Mucosa of gallbladder (tissue), 1 donor: ENCODE measurements at regions not wholly inside any gene's neighbourhood (a gene's known extent, or its start where the extent isn't known, plus 50 kb on each side); places are given as distances from the start of the nearest gene placed in this dataset.
"Not testable (repeated sequence)": the region's sequence is repeated elsewhere in the genome, so short reads cannot be mapped to it uniquely, and the experiment has no call there.

Experiments
- DNase-seq: peaks from one replicate; pipeline ENCODE4 v3.0.0-alpha.2; 2020; ENCODE audit warnings: low spot score
- donor health status: DM: no; HTN: no; CAD: no.

- DNase-seq = no peak
Measured at GRCh38 chr22:26769663-26770062, 112.3 kb downstream of the MIAT start.

- no peak for DNase-seq
Measured at GRCh38 chr22:26770624-26771023, 113.2 kb downstream of the MIAT start.

- DNase-seq = not testable (repeated sequence)
Measured at GRCh38 chr22:26773054-26773453, 115.7 kb downstream of the MIAT start.

DNA sequence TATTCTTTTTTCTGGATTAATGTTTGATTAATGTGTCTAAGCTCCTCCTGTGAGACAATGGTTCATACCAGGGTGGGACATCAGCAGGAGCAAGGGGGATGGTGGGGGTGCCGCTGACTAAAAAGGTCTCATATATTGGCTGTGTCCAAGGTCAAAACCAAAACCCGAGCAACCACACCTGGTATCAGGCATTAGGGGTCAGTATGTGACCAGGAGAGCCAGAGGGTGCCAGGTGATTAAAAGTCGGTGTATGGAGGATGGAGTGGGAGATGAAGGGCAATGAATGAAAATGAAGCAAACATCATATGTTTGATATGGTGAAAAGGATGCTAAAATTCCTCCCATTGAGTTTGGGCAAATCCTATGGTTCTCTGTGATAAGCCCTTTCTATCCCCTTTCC lies 118.0 kb downstream of the MIAT start:
- no peak for DNase-seq

DNA sequence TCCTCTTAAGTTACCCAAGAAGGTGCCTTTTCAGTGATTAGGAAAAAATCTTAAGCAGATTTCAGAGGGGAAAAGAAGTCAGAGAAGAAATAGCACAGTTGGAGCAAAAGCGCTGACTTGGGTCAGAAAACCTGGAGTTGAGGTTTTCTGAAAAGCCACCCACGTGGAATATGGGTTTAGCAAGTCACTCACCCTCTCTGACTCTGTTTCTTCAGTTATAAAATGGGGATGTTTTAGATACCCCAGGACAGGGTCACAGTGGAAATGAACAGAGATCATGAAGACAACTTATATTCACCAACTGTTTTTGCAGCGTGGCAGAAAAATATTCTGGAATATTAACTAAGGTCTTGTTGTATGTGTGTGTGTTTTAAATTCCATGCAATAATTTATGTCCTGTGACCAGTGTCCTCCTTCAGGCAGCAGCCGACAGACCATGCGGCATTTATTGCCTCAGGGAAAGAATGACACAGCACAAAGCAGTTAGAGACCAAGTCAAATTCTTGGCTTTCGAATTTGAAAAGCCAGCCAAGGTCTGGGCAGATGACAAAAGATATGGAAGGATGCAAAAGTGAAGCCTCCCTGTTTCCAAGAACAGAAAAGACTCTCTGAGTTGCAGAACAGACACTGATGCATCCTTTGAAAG lies 119.9 kb downstream of the MIAT start:
- DNase-seq = no peak

GRCh38 chr22:26778372-26778771 lies 121.0 kb downstream of the MIAT start:
- no peak for DNase-seq

- DNase-seq = no peak
Measured at GRCh38 chr22:26779108-26779507, 121.7 kb downstream of the MIAT start.

GRCh38 chr22:26779929-26780328 lies 122.5 kb downstream of the MIAT start:
- DNase-seq = no peak

DNA sequence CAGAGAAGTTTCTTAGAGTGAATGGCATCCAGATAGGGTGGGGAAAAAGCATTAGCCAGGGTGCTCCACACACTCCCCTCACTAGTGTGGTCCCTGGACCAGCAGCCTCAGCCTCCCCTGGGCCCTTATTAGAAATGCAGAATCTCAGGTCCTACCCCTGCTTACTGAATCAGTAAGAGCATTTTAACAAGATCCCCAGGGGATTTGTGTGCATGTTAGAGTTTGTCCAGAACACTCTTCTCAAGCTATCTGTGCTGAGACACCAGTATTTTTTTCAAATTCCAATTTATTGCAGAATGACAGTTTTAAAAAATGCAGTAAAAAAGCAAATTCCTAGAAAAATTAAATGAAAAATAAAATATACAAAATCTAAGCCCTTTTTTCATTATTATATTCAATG lies 123.1 kb downstream of the MIAT start:
- no peak for DNase-seq

GRCh38 chr22:26781062-26781461 lies 123.7 kb downstream of the MIAT start:
- no peak for DNase-seq

DNA sequence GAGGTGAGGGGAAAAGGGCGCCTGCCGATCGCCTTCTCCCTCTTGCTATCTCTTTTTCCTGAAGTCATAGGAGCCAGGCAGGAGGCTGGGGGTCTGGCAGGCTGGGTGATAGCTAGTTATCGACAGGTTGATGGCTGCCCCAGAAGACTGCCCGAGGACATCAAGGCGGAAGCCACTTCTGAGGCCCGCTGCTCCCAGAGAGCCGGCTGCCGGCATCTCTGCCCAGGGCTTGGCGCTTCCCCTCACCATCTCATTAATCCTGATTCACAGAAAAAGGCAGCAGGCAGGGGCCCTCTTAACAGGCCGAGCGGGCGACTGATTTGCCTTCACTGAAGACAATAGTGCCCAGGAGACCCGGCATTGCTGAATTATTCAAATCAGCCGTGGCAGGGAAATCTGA lies 124.2 kb downstream of the MIAT start:
- no peak for DNase-seq

GRCh38 chr22:26783885-26784284 lies 126.5 kb downstream of the MIAT start:
- peak; percentile 21 for DNase-seq

DNA sequence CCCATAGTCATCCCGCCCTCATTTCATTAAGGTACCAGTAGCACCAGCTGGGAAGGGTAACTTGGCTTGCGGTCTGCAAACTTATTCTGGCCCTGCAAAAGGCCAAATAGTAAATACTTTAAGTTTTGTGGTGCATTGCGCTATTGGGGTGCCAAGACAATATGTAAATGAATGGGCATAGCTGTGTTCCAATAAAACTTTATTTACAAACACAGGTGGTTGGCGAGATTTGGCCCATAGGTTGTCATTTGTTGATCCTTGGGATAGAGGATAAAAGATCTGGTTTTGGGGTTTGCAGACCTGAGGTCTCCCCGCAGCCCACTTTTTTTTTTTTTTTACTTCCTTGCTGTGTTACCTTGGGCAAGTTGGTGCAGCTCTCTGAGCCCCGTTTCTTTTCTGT lies 127.4 kb downstream of the MIAT start:
- DNase-seq = no peak

DNA sequence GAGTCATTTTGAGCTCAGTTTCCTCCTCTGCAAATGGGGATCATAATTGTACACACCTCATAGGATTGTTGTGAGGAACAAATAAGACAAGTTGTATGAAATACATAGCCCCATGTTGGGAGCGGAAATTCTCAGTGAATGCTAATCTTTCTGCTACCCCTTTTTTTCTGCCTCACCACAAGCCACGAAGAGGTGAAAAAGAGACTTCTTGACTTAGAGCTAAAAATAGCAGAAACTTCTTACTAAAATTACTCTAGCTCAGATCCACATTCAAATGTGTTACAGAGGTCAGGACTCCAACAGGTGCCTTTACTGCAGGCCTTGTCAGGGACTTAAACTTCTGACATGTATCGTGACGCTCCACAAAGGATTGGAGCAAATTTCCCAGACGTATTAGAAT lies 128.5 kb downstream of the MIAT start:
- no peak for DNase-seq

DNA sequence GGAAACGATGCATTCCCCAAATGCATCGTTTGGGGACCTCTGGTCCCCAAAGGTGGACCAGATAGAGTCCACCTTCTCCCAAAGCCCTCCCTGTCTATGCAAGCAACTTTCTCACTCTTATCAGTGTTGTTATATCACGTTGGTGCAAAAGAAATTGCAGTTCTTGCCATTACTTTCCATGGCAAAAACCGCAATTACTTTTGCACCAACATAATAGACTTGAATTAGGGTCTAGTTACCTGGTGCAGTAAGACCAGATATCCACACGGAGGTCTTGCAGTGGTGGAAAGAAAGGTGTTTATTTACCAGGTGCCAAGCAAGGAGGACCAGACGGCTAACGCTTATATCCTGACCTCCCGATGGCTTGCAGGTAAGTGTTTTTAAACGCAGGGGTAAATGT lies 129.0 kb downstream of the MIAT start:
- no peak for DNase-seq

- DNase-seq = no peak
Measured at GRCh38 chr22:26789951-26790350, 132.6 kb downstream of the MIAT start.

DNA sequence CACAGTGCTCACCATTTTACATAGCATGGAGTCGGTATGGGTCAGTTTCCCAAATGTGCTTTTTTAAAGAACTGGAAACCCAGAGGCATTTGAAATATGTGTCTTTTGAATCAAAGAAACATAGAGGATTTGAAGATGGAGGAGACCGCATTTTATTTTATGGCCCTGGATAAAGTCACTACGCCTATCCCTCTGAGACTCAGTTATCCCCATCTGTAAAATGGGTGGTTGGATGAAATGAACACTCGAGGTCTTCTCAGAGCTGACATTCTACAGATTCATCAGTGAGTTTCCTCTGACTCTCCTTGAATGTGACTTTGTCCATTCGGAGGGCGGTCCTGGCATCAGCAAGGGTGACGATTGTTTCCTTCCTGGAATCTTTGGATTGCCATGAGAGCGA lies 135.1 kb downstream of the MIAT start:
- no peak for DNase-seq

- DNase-seq = no peak
Measured at GRCh38 chr22:26796785-26797184, 139.4 kb downstream of the MIAT start.

- DNase-seq = no peak
Measured at GRCh38 chr22:26797910-26798309, 140.5 kb downstream of the MIAT start.

DNA sequence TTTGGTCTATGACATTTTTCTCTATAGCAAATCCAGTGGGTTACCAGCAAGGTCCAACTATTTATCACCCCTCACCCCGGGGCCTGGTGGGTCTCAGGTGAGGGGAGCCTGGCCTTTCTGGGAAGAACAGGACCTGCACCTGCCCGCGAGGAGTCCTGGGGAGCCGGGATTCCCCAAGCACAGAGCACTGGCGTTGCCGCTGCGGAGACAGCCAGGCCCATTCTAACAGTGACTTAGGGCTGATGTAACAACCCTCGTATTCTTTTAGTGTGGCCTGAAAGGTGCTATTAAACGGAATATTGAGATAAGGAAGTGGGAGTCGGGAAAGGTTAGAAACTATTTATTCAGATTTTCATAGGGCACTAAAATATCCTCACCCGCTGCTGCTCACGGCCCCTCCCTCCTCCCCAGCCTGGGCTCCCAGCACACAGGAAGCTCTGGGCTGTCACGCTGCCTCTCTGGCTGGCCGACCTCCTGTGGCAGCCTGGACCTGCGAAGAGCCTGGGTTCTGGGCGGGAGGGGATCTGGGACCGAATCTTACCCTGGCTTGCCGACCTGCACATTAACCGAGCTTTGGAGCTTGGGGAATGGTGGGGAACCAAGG lies 141.2 kb downstream of the MIAT start:
- no peak for DNase-seq

DNA sequence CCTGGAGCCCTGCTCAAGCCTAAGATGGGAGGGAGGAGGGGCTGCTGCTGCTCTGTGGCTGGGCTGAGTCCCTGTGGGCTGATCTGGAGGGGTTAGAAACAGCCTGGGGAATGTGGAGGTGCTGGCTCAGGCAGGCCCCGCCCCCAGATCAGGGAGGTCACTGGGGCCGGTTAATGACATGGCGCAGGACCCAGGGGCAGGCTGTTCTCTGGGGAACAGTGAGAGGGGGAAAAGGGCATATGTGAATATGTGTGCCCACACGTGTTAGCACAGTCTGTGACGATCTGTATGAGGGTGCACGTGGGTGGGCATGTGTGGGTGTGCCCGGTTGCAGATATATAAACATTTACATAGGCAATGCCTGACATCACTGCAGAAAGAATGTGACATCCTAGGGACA lies 143.5 kb downstream of the MIAT start:
- DNase-seq = no peak

DNA sequence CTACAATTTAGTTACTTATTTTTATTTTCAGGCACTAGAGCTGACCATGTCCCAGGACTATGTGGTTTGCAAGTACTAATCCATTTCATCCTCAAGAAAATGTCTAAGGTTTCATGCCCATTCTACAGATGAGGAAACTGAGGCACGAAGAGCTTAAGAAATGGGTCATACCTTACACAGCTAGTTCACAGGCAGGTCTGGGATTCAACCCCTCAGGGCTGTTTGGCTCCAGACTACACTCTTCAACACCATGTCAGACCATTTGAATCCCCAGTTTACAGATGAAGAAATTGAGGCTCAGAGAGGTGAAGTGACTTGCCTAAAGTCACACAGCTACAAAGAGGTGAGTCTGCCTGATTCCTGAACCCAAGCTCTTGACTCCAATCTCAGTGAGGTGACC lies 144.1 kb downstream of the MIAT start:
- DNase-seq = no peak

DNA sequence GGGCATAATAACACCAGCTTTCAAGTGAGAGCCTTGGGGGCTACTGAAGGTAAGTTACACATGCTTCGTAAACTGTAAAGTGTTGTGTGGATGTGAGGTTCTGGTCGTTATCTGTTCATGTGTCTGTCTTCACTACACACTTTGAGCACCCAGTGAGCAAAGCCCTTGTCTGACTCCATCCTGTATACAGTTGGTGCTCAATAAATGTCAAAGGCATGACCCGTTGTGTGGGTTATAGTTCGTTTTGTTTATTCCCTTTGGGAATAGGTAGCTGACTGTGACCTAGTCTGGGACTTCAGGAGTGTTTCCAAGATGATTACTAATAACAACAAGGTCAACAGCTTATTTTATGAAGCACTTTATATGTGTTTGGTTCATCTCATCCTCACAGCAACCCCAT lies 146.9 kb downstream of the MIAT start:
- no peak for DNase-seq

DNA sequence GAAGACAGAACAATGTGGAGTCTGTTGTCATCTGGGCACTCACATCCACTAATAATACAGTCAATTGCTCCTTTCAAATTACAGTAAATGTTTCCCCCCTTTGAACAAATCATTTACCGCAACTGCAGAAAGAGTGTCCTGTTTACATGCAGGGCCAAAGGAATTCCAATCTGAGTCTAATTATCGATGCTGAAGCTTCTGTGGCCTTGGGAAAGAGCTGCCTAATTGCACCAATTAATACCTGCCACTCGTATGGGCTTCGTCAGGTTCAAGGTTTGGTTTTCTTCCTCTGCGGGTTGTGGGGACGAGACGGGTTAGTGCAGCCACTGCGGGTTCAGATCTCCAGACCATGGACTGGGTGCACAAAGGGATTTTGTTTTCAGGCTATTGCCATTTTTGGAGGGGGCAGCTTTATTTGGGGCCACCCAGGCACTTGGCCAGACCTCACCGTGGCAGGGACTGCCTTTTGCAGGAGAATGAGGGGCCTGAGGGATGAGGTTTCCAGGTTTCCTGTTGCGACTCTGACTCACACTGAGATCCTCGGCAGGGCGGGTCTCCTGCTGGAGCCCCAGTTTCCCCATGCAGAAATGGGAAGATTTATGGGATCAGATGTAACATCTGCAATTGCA lies 147.6 kb downstream of the MIAT start:
- no peak for DNase-seq
